GM23248 (cell line): ENCODE measurements at regions not wholly inside any gene's neighbourhood (a gene's known extent, or its start where the extent isn't known, plus 50 kb on each side); places are given as distances from the start of the nearest gene placed in this dataset.

Source experiments
- DNase-seq: peaks from one replicate; pipeline ENCODE4 v3.0.0-alpha.2; 2015
- H2AFZ ChIP-seq: fragments of 200-600 bp; sonication (generic); 2 replicates; pipeline ENCODE4 v1.6.1; 2016; ENCODE audit warnings: antibody characterized with exemption
- H3F3A ChIP-seq: fragments of 200-600 bp; sonication (generic); 2 replicates; pipeline ENCODE4 v1.6.1; 2016; ENCODE audit warnings: mild to moderate bottlenecking, antibody characterized with exemption, mixed run types; ENCODE audit not compliant: insufficient read depth
- H3K27ac ChIP-seq: fragments of 200-600 bp; sonication (generic); 2 replicates; pipeline ENCODE4 v1.5.1; 2016; ENCODE audit warnings: mild to moderate bottlenecking
- H3K27me3 ChIP-seq: fragments of 200-600 bp; sonication (generic); replicated peaks from 2 replicates; pipeline ENCODE4 v1.6.1; 2016; ENCODE audit warnings: mild to moderate bottlenecking; ENCODE audit not compliant: insufficient read depth
- H3K36me3 ChIP-seq: fragments of 200-600 bp; sonication (generic); 2 replicates; pipeline ENCODE4 v1.6.1; 2016; ENCODE audit warnings: low read depth, mild to moderate bottlenecking
- H3K4me1 ChIP-seq: fragments of 200-600 bp; sonication (generic); 2 replicates; pipeline ENCODE4 v1.6.1; 2016; ENCODE audit warnings: mild to moderate bottlenecking; ENCODE audit not compliant: insufficient read depth
- H3K4me2 ChIP-seq: fragments of 200-600 bp; sonication (generic); one replicate; pipeline ENCODE4 v1.6.1; 2016; ENCODE audit warnings: mild to moderate bottlenecking; ENCODE audit not compliant: unreplicated experiment
- H3K4me3 ChIP-seq: fragments of 200-600 bp; sonication (generic); 2 replicates; pipeline ENCODE4 v1.5.1; 2016; ENCODE audit warnings: mild to moderate bottlenecking
- H3K79me2 ChIP-seq: fragments of 200-600 bp; sonication (generic); 2 replicates; pipeline ENCODE4 v1.6.1; 2016; ENCODE audit warnings: mild to moderate bottlenecking; ENCODE audit not compliant: insufficient read depth
- H3K9ac ChIP-seq: fragments of 200-600 bp; sonication (generic); 2 replicates; pipeline ENCODE4 v1.6.1; 2016; ENCODE audit warnings: mild to moderate bottlenecking
- H3K9me2 ChIP-seq: fragments of 200-600 bp; sonication (generic); 2 replicates; pipeline ENCODE4 v1.6.1; 2016; ENCODE audit warnings: mixed run types, mild to moderate bottlenecking, moderate library complexity; ENCODE audit not compliant: insufficient read depth
- H3K9me3 ChIP-seq: fragments of 200-600 bp; sonication (generic); one replicate; pipeline ENCODE4 v1.6.1; 2017; ENCODE audit warnings: low read depth
- H4K20me1 ChIP-seq: fragments of 200-600 bp; sonication (generic); 2 replicates; pipeline ENCODE4 v1.6.0; 2016; ENCODE audit not compliant: insufficient read depth
- EZH2 ChIP-seq: fragments of 200-600 bp; sonication (generic); IDR thresholded peaks from 2 replicates; pipeline ENCODE4 v1.6.1; 2018; ENCODE audit warnings: antibody characterized with exemption, mild to moderate bottlenecking; ENCODE audit not compliant: insufficient read depth, poor library complexity, severe bottlenecking
- EZH2phosphoT487 ChIP-seq: fragments of 200-600 bp; sonication (generic); IDR thresholded peaks from 2 replicates; pipeline ENCODE4 v1.6.1; 2018; ENCODE audit warnings: antibody characterized with exemption, moderate library complexity, mild to moderate bottlenecking, low read depth; ENCODE audit not compliant: insufficient read depth
- WGBS, 2 experiments: methylation state at CpG; one replicate each; pipeline ENCODE4 v1.1.6; 2015 to 2017; ENCODE audit warnings: low lambda C conversion rate in 2 of 2, low coverage in 1 of 2; ENCODE audit errors: missing lambda C conversion rate in 2 of 2; 5-methylcytosine and 5-hydroxymethylcytosine counted together
- in situ Hi-C: fragments of 300-500 bp; cut with MboI; formaldehyde crosslinking; loops from 2 replicates; pipeline ENCODE4 v1.15.0; 2020

- Histone ChIP-seq H3K9ac (no peak overlapping the region), H3K27ac (no peak overlapping the region), H3K36me3 (no peaks in the 10 kb centered on the region), H3K9me3 (no peaks in the 10 kb centered on the region), H4K20me1 (no peaks in the 10 kb centered on the region), H3K79me2 (no peaks in the 10 kb centered on the region), H3K4me3 (no peak overlapping the region), H3K4me2 (no peak overlapping the region), H3K27me3 (0 out of 2 replicates have a peak, but pooled peaks cover 3% of the 10 kb centered on the region), H3K4me1 (no peaks in the 10 kb centered on the region), H3K9me2 (no peaks in the 10 kb centered on the region), H3F3A (no peaks in the 10 kb centered on the region), H2AFZ (no peak overlapping the region)
- 27 to 43% methylated on average over 7 of the region's 7 CpGs for WGBS, 2 experiments
- in situ Hi-C loops: no loop called here
- no peak for TF ChIP-seq EZH2phosphoT487
- no peak for TF ChIP-seq EZH2
- DNase-seq: no peak
These were observed 60.0 kb upstream of the NMNAT3 start for GRCh38 chr3:139737682-139738361.

GRCh38 chr3:139735191-139735590, 57.4 kb upstream of the NMNAT3 start:
- no peaks in the 10 kb centered on the region for H3K79me2 ChIP-seq
- H3K9me3 ChIP-seq: no peaks in the 10 kb centered on the region
- no peaks in the 10 kb centered on the region for H3K36me3 ChIP-seq
- DNase-seq: no peak
- no peaks in the 10 kb centered on the region for H3K9me2 ChIP-seq
- no peak overlapping the region for H3K4me2 ChIP-seq
- 34 to 40% methylated on average over 6 of the region's 6 CpGs for WGBS, 2 experiments
- no peaks in the 10 kb centered on the region for H3K4me1 ChIP-seq
- no peak overlapping the region for H3K9ac ChIP-seq
- no peaks in the 10 kb centered on the region for H3K27me3 ChIP-seq
- H3F3A ChIP-seq: no peaks in the 10 kb centered on the region
- no peak for TF ChIP-seq EZH2
- TF ChIP-seq EZH2phosphoT487: no peak
- H3K4me3 ChIP-seq: no peak overlapping the region
- in situ Hi-C loops: no loop called here
- H2AFZ ChIP-seq: no peak overlapping the region
- no peak overlapping the region for H3K27ac ChIP-seq
- H4K20me1 ChIP-seq: no peaks in the 10 kb centered on the region

- in situ Hi-C loops: no loop called here
- Histone ChIP-seq H3K27ac (no peak overlapping the region), H3K9me3 (no peaks in the 10 kb centered on the region), H3K9ac (no peak overlapping the region), H3K79me2 (no peaks in the 10 kb centered on the region), H3K4me1 (no peaks in the 10 kb centered on the region), H4K20me1 (no peaks in the 10 kb centered on the region), H3K9me2 (no peaks in the 10 kb centered on the region), H3K27me3 (no peaks in the 10 kb centered on the region), H3F3A (no peaks in the 10 kb centered on the region), H3K4me3 (no peak overlapping the region), H2AFZ (no peak overlapping the region), H3K36me3 (no peaks in the 10 kb centered on the region), H3K4me2 (no peak overlapping the region)
- TF ChIP-seq EZH2: no peak
- no peak for TF ChIP-seq EZH2phosphoT487
- DNase-seq: no peak
- WGBS, 2 experiments: 17 to 24% methylated on average over 1 of the region's 1 CpG
These were observed 55.0 kb upstream of the NMNAT3 start for GRCh38 chr3:139732729-139733128.

GRCh38 chr3:139729300-139729699, 51.5 kb upstream of the NMNAT3 start:
- H3K27me3 ChIP-seq: no peaks in the 10 kb centered on the region
- TF ChIP-seq EZH2 (no peak), EZH2phosphoT487 (no peak)
- no peaks in the 10 kb centered on the region for H3K9me2 ChIP-seq
- no peaks in the 10 kb centered on the region for H3K4me1 ChIP-seq
- 26 to 38% methylated on average over 2 of the region's 2 CpGs for WGBS, 2 experiments
- DNase-seq: no peak
- no peak overlapping the region for H3K4me2 ChIP-seq
- H3F3A ChIP-seq: no peaks in the 10 kb centered on the region
- no peak overlapping the region for H2AFZ ChIP-seq
- H4K20me1 ChIP-seq: no peaks in the 10 kb centered on the region
- H3K79me2 ChIP-seq: no peaks in the 10 kb centered on the region
- no peak overlapping the region for H3K4me3 ChIP-seq
- H3K9me3 ChIP-seq: no peaks in the 10 kb centered on the region
- H3K27ac ChIP-seq: no peak overlapping the region
- in situ Hi-C loops: no loop called here
- H3K36me3 ChIP-seq: no peaks in the 10 kb centered on the region
- no peak overlapping the region for H3K9ac ChIP-seq
